Nephron (organoid): ENCODE measurements at regions not wholly inside any gene's neighbourhood (a gene's known extent, or its start where the extent isn't known, plus 50 kb on each side); places are given as distances from the start of the nearest gene placed in this dataset.

Experiments
- H3K27ac Mint-ChIP-seq, 3 experiments: 2 replicates each; pipeline ENCODE4 v1.8.0; 2020; ENCODE audit warnings: mixed read lengths in 3 of 3, mild to moderate bottlenecking in 2 of 3, moderate library complexity in 1 of 3
- H3K27me3 Mint-ChIP-seq: 2 replicates; pipeline ENCODE4 v1.8.0; 2021; ENCODE audit warnings: low read depth, mild to moderate bottlenecking, moderate library complexity, mixed read lengths
- H3K36me3 Mint-ChIP-seq: 2 replicates; pipeline ENCODE4 v1.8.0; 2020; ENCODE audit warnings: low read depth, mixed read lengths
- H3K4me1 Mint-ChIP-seq: 2 replicates; pipeline ENCODE4 v1.8.0; 2020; ENCODE audit warnings: mixed read lengths
- H3K4me3 Mint-ChIP-seq, 3 experiments: 2 replicates each; pipeline ENCODE4 v1.8.0; 2020; ENCODE audit warnings: mild to moderate bottlenecking in 3 of 3, mixed read lengths in 3 of 3, moderate library complexity in 2 of 3
- H3K9me3 Mint-ChIP-seq: 2 replicates; pipeline ENCODE4 v1.8.0; 2020; ENCODE audit warnings: mixed read lengths
- TF ChIP-seq, protein P1 (sequence below), 3 experiments: fragments of 200-600 bp; sonication (generic); IDR thresholded peaks; one replicate each; pipeline ENCODE4 v1.5.0; 2021; ENCODE audit warnings: antibody characterized with exemption in 3 of 3; ENCODE audit not compliant: unreplicated experiment in 3 of 3

DNA sequence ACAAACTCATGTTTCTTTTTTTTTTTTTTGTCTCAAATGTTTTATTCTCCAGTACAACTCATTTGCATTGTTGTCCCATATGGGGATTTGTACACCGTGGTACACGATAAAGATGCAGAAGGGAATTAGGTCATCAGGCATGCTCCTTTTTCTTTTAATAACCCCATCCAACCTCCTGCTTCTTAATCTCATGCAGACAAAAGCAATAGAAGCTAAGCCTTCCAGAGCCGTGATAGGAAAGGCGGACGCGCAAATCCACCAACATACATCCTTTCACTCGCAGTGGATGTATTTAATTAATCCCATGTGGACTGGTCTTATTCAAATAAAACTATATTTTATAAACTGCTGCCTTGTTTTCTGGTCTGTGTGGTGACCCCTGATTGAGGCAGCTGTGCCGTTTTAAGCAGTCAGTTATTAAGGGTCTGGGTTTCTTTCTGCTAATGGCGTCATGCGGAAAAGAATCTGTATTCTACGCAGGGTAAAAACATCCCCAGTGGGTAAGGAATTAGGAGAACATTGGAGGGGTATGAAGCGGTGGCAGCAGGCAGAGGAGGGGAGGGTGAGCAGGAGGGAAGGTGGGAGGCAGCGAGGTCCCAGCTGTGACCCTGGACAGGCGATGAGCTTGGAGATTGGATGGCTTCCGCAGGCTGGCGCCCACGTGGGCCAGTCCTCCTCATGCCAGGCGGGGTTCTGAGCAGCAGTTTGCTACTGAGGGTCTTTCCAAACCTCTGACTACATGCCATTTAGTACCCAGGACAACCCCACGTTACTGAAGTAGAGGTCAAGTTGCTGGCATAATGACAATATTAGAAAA is 172.8 kb downstream of the LINC00237 start:
- Mint-ChIP-seq H3K36me3 (no peaks in the 10 kb centered on the region), H3K27ac (no peak overlapping the region), H3K9me3 (no peaks in the 10 kb centered on the region), H3K27me3 (peaks cover 9% of the 10 kb centered on the region), H3K4me3 (no peak overlapping the region), H3K4me1 (no peaks in the 10 kb centered on the region)
- TF ChIP-seq, protein P1, sequence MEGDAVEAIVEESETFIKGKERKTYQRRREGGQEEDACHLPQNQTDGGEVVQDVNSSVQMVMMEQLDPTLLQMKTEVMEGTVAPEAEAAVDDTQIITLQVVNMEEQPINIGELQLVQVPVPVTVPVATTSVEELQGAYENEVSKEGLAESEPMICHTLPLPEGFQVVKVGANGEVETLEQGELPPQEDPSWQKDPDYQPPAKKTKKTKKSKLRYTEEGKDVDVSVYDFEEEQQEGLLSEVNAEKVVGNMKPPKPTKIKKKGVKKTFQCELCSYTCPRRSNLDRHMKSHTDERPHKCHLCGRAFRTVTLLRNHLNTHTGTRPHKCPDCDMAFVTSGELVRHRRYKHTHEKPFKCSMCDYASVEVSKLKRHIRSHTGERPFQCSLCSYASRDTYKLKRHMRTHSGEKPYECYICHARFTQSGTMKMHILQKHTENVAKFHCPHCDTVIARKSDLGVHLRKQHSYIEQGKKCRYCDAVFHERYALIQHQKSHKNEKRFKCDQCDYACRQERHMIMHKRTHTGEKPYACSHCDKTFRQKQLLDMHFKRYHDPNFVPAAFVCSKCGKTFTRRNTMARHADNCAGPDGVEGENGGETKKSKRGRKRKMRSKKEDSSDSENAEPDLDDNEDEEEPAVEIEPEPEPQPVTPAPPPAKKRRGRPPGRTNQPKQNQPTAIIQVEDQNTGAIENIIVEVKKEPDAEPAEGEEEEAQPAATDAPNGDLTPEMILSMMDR (IDR thresholded peaks at IDR 0.05; ENCODE audit: unreplicated experiment in 3 of 3), result no peak

DNA sequence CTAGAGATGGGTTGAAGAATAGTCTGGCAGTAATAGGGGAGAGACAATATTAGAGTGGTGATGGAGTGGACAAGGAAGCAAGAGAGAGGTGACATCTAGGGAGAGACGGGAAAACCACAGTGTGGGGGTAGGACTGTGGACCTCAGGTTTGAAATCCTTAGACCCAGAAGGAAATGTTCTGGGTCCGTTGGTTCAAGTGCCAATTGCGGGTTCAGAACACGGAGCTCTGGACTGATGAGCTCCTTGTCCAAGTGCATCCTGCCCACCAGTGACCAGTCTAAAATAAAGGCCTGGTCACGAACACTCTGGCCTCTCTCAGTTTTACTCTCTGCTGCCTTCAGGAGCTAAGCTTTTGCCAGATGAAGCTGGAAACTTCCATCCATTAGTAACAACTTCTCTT is 174.0 kb downstream of the LINC00237 start:
- Mint-ChIP-seq H3K9me3 (no peaks in the 10 kb centered on the region), H3K27me3 (peaks cover 11% of the 10 kb centered on the region), H3K4me1 (no peaks in the 10 kb centered on the region), H3K36me3 (no peaks in the 10 kb centered on the region), H3K4me3 (no peak overlapping the region), H3K27ac (no peak overlapping the region)
- TF ChIP-seq, protein P1 (IDR thresholded peaks at IDR 0.05; ENCODE audit: unreplicated experiment in 3 of 3), result no peak

DNA sequence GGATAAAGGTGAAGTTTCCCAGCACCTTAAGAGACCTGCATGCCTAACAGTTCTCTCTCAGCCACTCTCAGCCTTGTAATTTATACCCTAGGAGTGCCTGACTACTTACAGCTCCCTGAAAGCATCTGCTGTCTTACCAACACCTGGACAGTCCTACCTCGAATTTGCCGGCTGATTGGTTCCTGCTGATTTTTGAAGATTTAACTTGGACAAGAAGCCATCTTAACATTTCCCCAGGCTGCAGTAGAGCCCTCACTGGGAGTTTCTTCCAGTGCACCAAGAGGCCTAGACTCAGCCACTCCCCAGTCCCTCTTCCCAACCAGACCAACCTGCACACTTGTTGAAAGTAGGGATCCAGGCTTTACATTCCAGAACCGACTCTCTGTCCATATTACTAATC is 174.5 kb downstream of the LINC00237 start:
- Mint-ChIP-seq H3K36me3 (no peaks in the 10 kb centered on the region), H3K9me3 (no peaks in the 10 kb centered on the region), H3K4me3 (no peak overlapping the region)

DNA sequence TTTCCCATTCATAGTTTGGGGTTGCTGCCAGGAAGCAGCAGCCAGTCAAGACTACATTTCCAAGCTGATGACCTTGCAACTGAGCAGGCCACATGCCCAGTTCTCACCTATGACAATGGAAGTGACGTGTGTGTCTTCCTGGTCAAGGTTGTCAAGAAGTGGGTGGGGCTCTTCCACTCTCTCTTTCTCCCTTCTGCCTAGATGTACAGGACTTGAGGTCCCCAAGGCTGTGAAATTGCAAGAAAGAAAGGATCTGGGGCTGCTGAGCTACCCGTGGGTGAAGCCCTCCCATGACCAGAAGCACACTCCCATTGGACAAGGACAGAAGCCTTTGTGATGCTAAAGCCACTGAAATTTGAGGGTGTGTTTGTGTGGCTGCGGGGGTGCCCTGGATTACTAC is 175.1 kb downstream of the LINC00237 start:
- Mint-ChIP-seq H3K9me3 (no peaks in the 10 kb centered on the region), H3K27me3 (peaks cover 11% of the 10 kb centered on the region), H3K36me3 (no peaks in the 10 kb centered on the region), H3K4me3 (no peak overlapping the region), H3K4me1 (no peaks in the 10 kb centered on the region), H3K27ac (no peak overlapping the region)
- TF ChIP-seq, protein P1 (IDR thresholded peaks at IDR 0.05; ENCODE audit: unreplicated experiment in 3 of 3), result no peak

More for the DNA sequence above, 174.5 kb downstream of the LINC00237 start:
- H3K4me1 Mint-ChIP-seq, result no peaks in the 10 kb centered on the region
- no peak overlapping the region for H3K27ac Mint-ChIP-seq
- TF ChIP-seq, protein P1 (IDR thresholded peaks at IDR 0.05; ENCODE audit: unreplicated experiment in 3 of 3), result no peak
- H3K27me3 Mint-ChIP-seq, result peaks cover 11% of the 10 kb centered on the region

DNA sequence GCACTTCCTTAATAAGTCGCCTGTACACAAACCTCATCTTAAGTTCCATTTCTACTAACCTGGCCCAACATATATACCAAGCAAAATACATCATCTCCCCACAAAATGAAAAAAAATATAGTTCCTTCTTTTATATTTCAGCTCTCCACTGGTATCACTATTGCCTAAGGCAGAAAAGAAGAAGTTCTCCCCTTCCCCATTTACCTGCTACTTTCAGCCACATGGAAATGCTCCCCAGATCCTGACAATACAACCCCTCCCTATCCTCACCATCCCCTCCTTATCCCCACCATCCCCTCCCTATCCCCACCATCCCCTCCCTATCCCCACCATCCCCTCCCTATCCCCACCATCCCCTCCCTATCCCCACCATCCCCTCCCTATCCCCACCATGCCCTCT is 175.7 kb downstream of the LINC00237 start:
- Mint-ChIP-seq H3K36me3 (no peaks in the 10 kb centered on the region), H3K4me3 (no peak overlapping the region), H3K9me3 (no peaks in the 10 kb centered on the region)

More for the DNA sequence above, 175.7 kb downstream of the LINC00237 start:
- Mint-ChIP-seq H3K27me3 (peaks cover 11% of the 10 kb centered on the region), H3K27ac (no peak overlapping the region), H3K4me1 (no peaks in the 10 kb centered on the region)
- TF ChIP-seq, protein P1 (IDR thresholded peaks at IDR 0.05; ENCODE audit: unreplicated experiment in 3 of 3), result no peak
